ENCODE measurements at regions not wholly inside any gene's neighbourhood (a gene's known extent, or its start where the extent isn't known, plus 50 kb on each side); places are given as distances from the start of the nearest gene placed in this dataset.

- no peak for TF ChIP-seq EP300 (IDR thresholded peaks at IDR 0.05)
- TF ChIP-seq CTCF (IDR thresholded peaks at IDR 0.05) = no peak
These were observed 318.5 kb upstream of the CWC22 start for GRCh38 chr2:180325416-180326120.
